GM12878 (cell line): ENCODE measurements at regions not wholly inside any gene's neighbourhood (a gene's known extent, or its start where the extent isn't known, plus 50 kb on each side); places are given as distances from the start of the nearest gene placed in this dataset.

Experiments used
- ASH2L ChIP-seq: fragments of 300-600, 200-600 bp; sonication (generic); IDR thresholded peaks from 2 replicates; pipeline ENCODE4 v1.6.1; 2017; ENCODE audit warnings: low read depth, mild to moderate bottlenecking, borderline replicate concordance
- ATF3 ChIP-seq: IDR thresholded peaks from 2 replicates; pipeline ENCODE4 v1.6.1; 2011; ENCODE audit warnings: low read depth, mild to moderate bottlenecking, low read length, moderate library complexity, borderline replicate concordance; ENCODE audit errors: extremely low read depth
- BHLHE40 ChIP-seq, 2 experiments: fragments of 450-650 bp in 1 of 2; IDR thresholded peaks; 2 replicates each; pipeline ENCODE4 v1.6.1; 2011 to 2017; ENCODE audit warnings: low read depth in 2 of 2, borderline replicate concordance in 1 of 2, improper control_type of control experiment in 1 of 2, low read length in 1 of 2, mild to moderate bottlenecking in 1 of 2
- CEBPB ChIP-seq, 2 experiments: fragments of 150-350 bp in 1 of 2; IDR thresholded peaks; 2 replicates each; pipeline ENCODE4 v1.6.1; 2012 to 2014; ENCODE audit warnings: low read depth in 2 of 2, low read length in 2 of 2, borderline replicate concordance in 1 of 2, inconsistent platforms in 1 of 2
- CEBPZ ChIP-seq: fragments of 150-350 bp; IDR thresholded peaks from 2 replicates; pipeline ENCODE4 v1.6.1; 2016; ENCODE audit warnings: low read depth, low read length
- CREB1 ChIP-seq: IDR thresholded peaks from 2 replicates; pipeline ENCODE4 v1.6.1; 2012; ENCODE audit warnings: low read depth, mild to moderate bottlenecking, inconsistent platforms
- CREM ChIP-seq: IDR thresholded peaks from 2 replicates; pipeline ENCODE4 v1.6.1; 2014; ENCODE audit warnings: antibody characterized with exemption, low read depth
- EGR1 ChIP-seq, 2 experiments: IDR thresholded peaks; 1 replicate in 1 of 2; 2 replicates in 1 of 2; pipeline ENCODE4 v1.6.1; 2011 to 2012; ENCODE audit warnings: low read depth in 2 of 2, low read length in 2 of 2, borderline replicate concordance in 1 of 2, mild to moderate bottlenecking in 1 of 2, moderate library complexity in 1 of 2
- KDM1A ChIP-seq: fragments of 200-600 bp; sonication (generic); IDR thresholded peaks from 2 replicates; pipeline ENCODE4 v1.6.1; 2016; ENCODE audit warnings: borderline replicate concordance
- PAX8 ChIP-seq: fragments of 450-650 bp; IDR thresholded peaks from 2 replicates; pipeline ENCODE4 v1.6.1; 2017; ENCODE audit warnings: mild to moderate bottlenecking, moderate library complexity
- POLR2A ChIP-seq: IDR thresholded peaks from 2 replicates; pipeline ENCODE4 v1.6.1; 2011; ENCODE audit warnings: low read depth, mild to moderate bottlenecking, low read length
- POLR2AphosphoS5 ChIP-seq: IDR thresholded peaks from 2 replicates; pipeline ENCODE4 v1.6.1; 2011; ENCODE audit warnings: mild to moderate bottlenecking, low read length, inconsistent platforms
- RAD21 ChIP-seq: IDR thresholded peaks from 2 replicates; pipeline ENCODE4 v1.6.1; 2011; ENCODE audit warnings: mild to moderate bottlenecking, low read depth, low read length, moderate library complexity; ENCODE audit not compliant: insufficient read depth
- RUNX3 ChIP-seq: IDR thresholded peaks from 2 replicates; pipeline ENCODE4 v1.6.1; 2012; ENCODE audit warnings: low read length, inconsistent platforms
- SUZ12 ChIP-seq: fragments of 200-600 bp; sonication (generic); IDR thresholded peaks from one replicate; pipeline ENCODE4 v1.6.1; 2018; ENCODE audit warnings: antibody characterized with exemption, mild to moderate bottlenecking; ENCODE audit not compliant: unreplicated experiment
- ZNF687 ChIP-seq: fragments of 450-650 bp; IDR thresholded peaks from 2 replicates; pipeline ENCODE4 v1.6.1; 2017; ENCODE audit warnings: mild to moderate bottlenecking, moderate library complexity
- ZSCAN29 ChIP-seq: fragments of 450-650 bp; IDR thresholded peaks from 2 replicates; pipeline ENCODE4 v1.6.1; 2017; ENCODE audit warnings: mild to moderate bottlenecking, moderate library complexity
- ZZZ3 ChIP-seq: IDR thresholded peaks from 2 replicates; pipeline ENCODE4 v1.6.1; 2011; ENCODE audit warnings: low read depth; ENCODE audit not compliant: control insufficient read depth, insufficient read length
- TF ChIP-seq, protein P1 (sequence below): fragments of 450-650 bp; IDR thresholded peaks from 2 replicates; pipeline ENCODE4 v1.6.1; 2016; ENCODE audit warnings: mild to moderate bottlenecking

DNA sequence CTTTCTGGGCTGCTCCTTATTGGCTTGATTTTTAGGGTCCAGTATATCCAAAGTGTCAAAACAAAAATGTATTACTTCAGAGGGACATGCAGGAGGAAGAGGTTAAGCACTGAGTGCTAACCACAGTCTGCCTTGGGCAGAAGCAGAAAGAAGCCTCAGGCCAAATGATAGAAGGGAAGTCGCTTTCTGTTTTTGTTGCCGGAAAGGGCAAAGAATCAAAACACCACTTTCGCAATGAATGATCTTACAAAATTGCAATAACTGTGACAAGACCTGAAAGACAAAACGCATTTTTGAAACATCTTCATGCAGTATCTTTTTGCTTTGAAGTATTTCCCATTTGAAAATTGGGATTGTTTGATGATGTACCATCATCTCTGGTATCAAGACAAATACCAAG is 70.1 kb upstream of the PICALM start (continued):
- peak; percentile 51; the same call in 1 of the 2 replicates for TF ChIP-seq CREB1
- TF ChIP-seq RAD21: no peak
- peak; percentile 60; the same call in 1 of the 2 replicates for TF ChIP-seq CREM
- no peak for TF ChIP-seq ASH2L
- TF ChIP-seq ZZZ3: no peak
- no peak for TF ChIP-seq POLR2A
- no peak for TF ChIP-seq ZSCAN29
- 0 out of 4 replicates have a peak, but pooled peaks of 1 of the 2 experiments have one; percentile 6 for TF ChIP-seq BHLHE40 (IDR thresholded peaks at IDR 0.05; ENCODE audit: borderline replicate concordance in 1 of 2, low read depth in 2 of 2, low read length in 1 of 2)
- no peak for TF ChIP-seq EGR1 (IDR thresholded peaks at IDR 0.05; ENCODE audit: borderline replicate concordance in 1 of 2, low read depth in 2 of 2, low read length in 2 of 2)
- TF ChIP-seq ZNF687: peak; percentile 74; the same call in 1 of the 2 replicates
- TF ChIP-seq CEBPB (IDR thresholded peaks at IDR 0.05; ENCODE audit: borderline replicate concordance in 1 of 2, low read depth in 2 of 2, low read length in 2 of 2): peak in 1 of 2 experiments; percentile 55; a peak in 1 of 4 replicates
- TF ChIP-seq, protein P1, sequence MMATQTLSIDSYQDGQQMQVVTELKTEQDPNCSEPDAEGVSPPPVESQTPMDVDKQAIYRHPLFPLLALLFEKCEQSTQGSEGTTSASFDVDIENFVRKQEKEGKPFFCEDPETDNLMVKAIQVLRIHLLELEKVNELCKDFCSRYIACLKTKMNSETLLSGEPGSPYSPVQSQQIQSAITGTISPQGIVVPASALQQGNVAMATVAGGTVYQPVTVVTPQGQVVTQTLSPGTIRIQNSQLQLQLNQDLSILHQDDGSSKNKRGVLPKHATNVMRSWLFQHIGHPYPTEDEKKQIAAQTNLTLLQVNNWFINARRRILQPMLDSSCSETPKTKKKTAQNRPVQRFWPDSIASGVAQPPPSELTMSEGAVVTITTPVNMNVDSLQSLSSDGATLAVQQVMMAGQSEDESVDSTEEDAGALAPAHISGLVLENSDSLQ: no peak
- peak; percentile 94 for TF ChIP-seq RUNX3
- TF ChIP-seq CEBPZ: no peak
- no peak for TF ChIP-seq KDM1A
- no peak for TF ChIP-seq SUZ12
- TF ChIP-seq ATF3: no peak
- TF ChIP-seq PAX8: no peak
- TF ChIP-seq POLR2AphosphoS5: no peak
